ENCODE measurements at regions not wholly inside any gene's neighbourhood (a gene's known extent, or its start where the extent isn't known, plus 50 kb on each side); places are given as distances from the start of the nearest gene placed in this dataset.

- TF ChIP-seq CTCF (IDR thresholded peaks at IDR 0.05; ENCODE audit: low read depth, low read length, missing input control) (no peak), JUND (IDR thresholded peaks at IDR 0.05) (no peak), GABPA (IDR thresholded peaks at IDR 0.05 in 1 of 2, conservative IDR thresholded peaks at IDR 0.05 in 1 of 2) (no peak), SP1 (IDR thresholded peaks at IDR 0.05) (no peak), YY1 (IDR thresholded peaks at IDR 0.05) (no peak), EGR1 (IDR thresholded peaks at IDR 0.05; ENCODE audit: low read depth in 2 of 2) (no peak), MAX (IDR thresholded peaks at IDR 0.05) (no peak), REST (IDR thresholded peaks at IDR 0.05) (no peak), ATF3 (IDR thresholded peaks at IDR 0.05) (no peak), FOXA1 (IDR thresholded peaks at IDR 0.05) (no peak), HNF4G (IDR thresholded peaks at IDR 0.05) (no peak), TAF1 (conservative IDR thresholded peaks at IDR 0.05) (no peak), RXRA (IDR thresholded peaks at IDR 0.05) (no peak), ZBTB33 (IDR thresholded peaks at IDR 0.05) (no peak)
These were observed 164.4 kb upstream of the PRDM1 start for GRCh38 chr6:105921781-105922180.
